ENCODE measurements at regions not wholly inside any gene's neighbourhood (a gene's known extent, or its start where the extent isn't known, plus 50 kb on each side); places are given as distances from the start of the nearest gene placed in this dataset.
A peak's percentile ranks its signal among the peaks of the same experiment; 100 is the strongest.

DNA sequence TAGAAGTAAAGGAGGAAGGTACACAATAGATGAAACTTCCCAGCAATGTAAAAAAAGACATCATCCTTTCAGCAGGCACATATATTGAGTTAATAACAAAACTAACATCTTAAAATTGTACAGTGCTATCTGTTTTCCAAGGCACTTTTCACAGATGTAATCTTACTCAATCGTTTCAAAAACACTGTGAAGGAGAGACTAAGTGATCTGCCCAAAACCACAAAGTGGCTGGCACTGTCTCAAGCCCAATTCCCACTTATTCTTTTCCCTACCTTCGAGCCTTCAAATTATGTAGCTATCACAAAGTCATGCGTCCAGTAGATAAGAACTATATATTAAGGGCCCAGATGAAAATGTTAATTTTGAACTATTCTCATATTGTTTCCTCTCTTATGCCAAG lies 193.6 kb upstream of the RASSF8 start:
- DNase-seq (ENCODE audit: insufficient read length, low spot score): no peak
- no peak for TF ChIP-seq CTCF (IDR thresholded peaks at IDR 0.05; ENCODE audit: insufficient read depth, missing control alignments)
- FAIRE-seq: no peak

DNA sequence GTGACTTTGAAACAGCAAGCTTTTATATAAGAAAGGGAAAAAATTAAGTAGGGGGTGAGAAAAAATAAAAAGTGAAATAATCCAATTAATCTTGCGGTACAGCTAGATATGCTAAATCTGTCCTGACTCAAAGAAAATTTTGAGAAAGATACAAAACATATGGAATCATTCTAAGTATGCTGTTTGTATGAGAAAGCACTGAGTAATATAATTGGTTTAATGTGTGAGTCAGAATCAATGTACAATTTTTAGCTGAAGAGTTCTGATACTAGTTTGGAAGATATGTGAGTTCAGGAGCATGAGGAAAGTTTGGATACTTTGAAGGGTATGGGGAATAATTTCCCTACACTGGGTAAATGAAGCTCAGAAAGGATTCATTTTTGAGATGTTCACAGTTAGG lies 190.9 kb upstream of the RASSF8 start:
- DNase-seq (ENCODE audit: insufficient read length, low spot score): no peak
- peak; percentile 32 for FAIRE-seq

DNA sequence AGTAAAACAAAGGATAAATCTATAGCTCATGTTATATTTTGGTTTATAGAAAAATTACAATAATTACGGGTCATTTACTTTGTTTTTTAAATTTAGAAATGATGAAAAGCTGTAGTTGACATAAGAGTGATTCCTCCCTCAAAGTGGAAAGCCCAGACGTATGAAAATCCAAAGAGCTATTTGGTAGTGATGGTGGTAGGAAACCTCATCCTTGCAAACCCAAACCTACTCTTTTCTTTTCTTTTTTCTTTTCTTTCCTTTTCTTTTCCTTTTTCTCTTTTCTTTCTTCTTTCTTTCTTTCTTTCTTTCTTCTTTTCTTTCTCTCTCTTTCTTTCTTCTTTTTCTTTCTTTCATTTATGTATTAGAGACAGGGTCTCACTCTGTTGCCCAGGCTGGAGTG lies 190.3 kb upstream of the RASSF8 start:
- DNase-seq (ENCODE audit: insufficient read length, low spot score): no peak
- TF ChIP-seq CTCF (IDR thresholded peaks at IDR 0.05; ENCODE audit: insufficient read depth, missing control alignments): no peak
- no peak for FAIRE-seq

More for the DNA sequence above, 190.9 kb upstream of the RASSF8 start:
- TF ChIP-seq CTCF (IDR thresholded peaks at IDR 0.05; ENCODE audit: insufficient read depth, missing control alignments): no peak

- DNase-seq (ENCODE audit: insufficient read length, low spot score) (no peak), FAIRE-seq (no peak)
- TF ChIP-seq CTCF (IDR thresholded peaks at IDR 0.05; ENCODE audit: insufficient read depth, missing control alignments): no peak
Measured at GRCh38 chr12:25769082-25769945, 189.2 kb upstream of the RASSF8 start.

- DNase-seq (ENCODE audit: insufficient read length, low spot score) (no peak), FAIRE-seq (no peak)
- no peak for TF ChIP-seq CTCF (IDR thresholded peaks at IDR 0.05; ENCODE audit: insufficient read depth, missing control alignments)
Measured at GRCh38 chr12:25771041-25771440, 187.4 kb upstream of the RASSF8 start.

DNA sequence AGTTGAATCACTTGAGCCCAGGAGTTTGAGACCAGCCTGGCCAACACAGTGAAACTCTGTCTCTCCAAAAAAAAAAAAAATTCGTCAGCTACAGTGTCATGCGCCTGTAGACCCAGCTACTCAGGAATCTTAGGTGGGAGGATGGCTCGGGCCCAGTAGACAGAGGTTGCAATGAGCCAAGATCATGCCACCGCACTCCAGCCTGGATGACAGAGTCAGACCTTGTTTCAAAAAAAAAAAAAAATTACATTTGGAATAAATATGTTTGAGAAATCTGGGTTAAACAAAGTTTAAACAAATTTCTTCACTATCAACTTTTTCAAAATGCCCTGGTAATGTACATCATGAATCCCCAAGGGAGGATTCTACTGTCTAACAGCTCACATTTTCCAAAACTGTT lies 187.0 kb upstream of the RASSF8 start:
- DNase-seq (ENCODE audit: insufficient read length, low spot score) (no peak), FAIRE-seq (no peak)
- TF ChIP-seq CTCF (IDR thresholded peaks at IDR 0.05; ENCODE audit: insufficient read depth, missing control alignments): no peak

GRCh38 chr12:25775968-25776367 lies 182.5 kb upstream of the RASSF8 start:
- TF ChIP-seq CTCF (IDR thresholded peaks at IDR 0.05; ENCODE audit: insufficient read depth, missing control alignments): no peak
- FAIRE-seq: no peak
- no peak for DNase-seq (ENCODE audit: insufficient read length, low spot score)
